Stomach (tissue), 4 donors: ENCODE measurements at regions not wholly inside any gene's neighbourhood (a gene's known extent, or its start where the extent isn't known, plus 50 kb on each side); places are given as distances from the start of the nearest gene placed in this dataset.

ENCODE experiments used
- EP300 ChIP-seq: sonication (generic); formaldehyde crosslinking; IDR thresholded peaks from one replicate; pipeline ENCODE4 v1.6.1; 2017; ENCODE audit warnings: antibody characterized with exemption
- POLR2A ChIP-seq, 4 donors: fragments of 450-650 bp; IDR thresholded peaks; one replicate each; pipeline ENCODE4 v1.6.1; 2016; ENCODE audit warnings: antibody characterized with exemption in 4 of 4, control low read depth in 2 of 4, mild to moderate bottlenecking in 1 of 4, moderate library complexity in 1 of 4
- TF ChIP-seq, protein P1 (sequence below), 7 experiments: fragments of 450-650 bp in 4 of 7; fragments of 200-600 bp in 3 of 7; sonication (generic) in 3 of 7; IDR thresholded peaks; one replicate each; pipeline ENCODE4 v1.5.1; 2016 to 2019; ENCODE audit warnings: antibody characterized with exemption in 7 of 7, control low read depth in 2 of 7, mild to moderate bottlenecking in 1 of 7

DNA sequence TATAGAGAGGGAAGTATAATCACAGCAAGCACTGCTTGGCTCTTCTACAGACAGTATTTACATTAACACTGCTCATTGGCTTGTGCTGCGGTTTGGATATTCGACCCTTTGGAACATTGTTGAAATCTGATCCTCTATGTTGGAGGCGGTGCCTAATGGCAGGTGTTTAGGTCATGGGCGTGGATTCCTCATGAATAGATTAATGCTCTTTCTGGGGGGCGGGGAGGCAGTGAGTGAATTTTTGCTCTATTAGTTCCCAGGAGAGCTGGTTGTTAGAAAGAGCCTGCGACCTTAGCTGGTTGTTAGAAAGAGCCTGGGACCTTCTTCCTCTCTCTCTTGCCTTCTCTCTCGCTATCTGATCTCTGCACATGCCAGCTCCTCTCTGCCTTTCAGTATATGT lies 77.3 kb upstream of the SVIL start:
- TF ChIP-seq POLR2A (IDR thresholded peaks at IDR 0.05) (no peak), EP300 (no peak)
- TF ChIP-seq, protein P1, sequence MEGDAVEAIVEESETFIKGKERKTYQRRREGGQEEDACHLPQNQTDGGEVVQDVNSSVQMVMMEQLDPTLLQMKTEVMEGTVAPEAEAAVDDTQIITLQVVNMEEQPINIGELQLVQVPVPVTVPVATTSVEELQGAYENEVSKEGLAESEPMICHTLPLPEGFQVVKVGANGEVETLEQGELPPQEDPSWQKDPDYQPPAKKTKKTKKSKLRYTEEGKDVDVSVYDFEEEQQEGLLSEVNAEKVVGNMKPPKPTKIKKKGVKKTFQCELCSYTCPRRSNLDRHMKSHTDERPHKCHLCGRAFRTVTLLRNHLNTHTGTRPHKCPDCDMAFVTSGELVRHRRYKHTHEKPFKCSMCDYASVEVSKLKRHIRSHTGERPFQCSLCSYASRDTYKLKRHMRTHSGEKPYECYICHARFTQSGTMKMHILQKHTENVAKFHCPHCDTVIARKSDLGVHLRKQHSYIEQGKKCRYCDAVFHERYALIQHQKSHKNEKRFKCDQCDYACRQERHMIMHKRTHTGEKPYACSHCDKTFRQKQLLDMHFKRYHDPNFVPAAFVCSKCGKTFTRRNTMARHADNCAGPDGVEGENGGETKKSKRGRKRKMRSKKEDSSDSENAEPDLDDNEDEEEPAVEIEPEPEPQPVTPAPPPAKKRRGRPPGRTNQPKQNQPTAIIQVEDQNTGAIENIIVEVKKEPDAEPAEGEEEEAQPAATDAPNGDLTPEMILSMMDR (IDR thresholded peaks at IDR 0.05), result no peak
